ENCODE measurements at regions not wholly inside any gene's neighbourhood (a gene's known extent, or its start where the extent isn't known, plus 50 kb on each side); places are given as distances from the start of the nearest gene placed in this dataset.

GRCh38 chr12:124232654-124232987, 62.3 kb upstream of the RFLNA start:
- Histone ChIP-seq H3K4me3 (ENCODE audit: low read depth, low read length, poor library complexity, severe bottlenecking) (no peak overlapping the region), H3K9me2 (ENCODE audit: low read depth, low read length) (no peaks in the 10 kb centered on the region), H3K4me2 (ENCODE audit: low read length) (no peak overlapping the region), H3K79me2 (ENCODE audit: insufficient read depth, low read length) (no peaks in the 10 kb centered on the region), H3K9ac (ENCODE audit: low read length) (no peak overlapping the region), H2AFZ (ENCODE audit: low read length) (no peak overlapping the region), H3K9me3 (ENCODE audit: low read length) (no peaks in the 10 kb centered on the region), H3K27me3 (ENCODE audit: insufficient read depth, low read length) (0 out of 2 replicates have a peak, but pooled peaks cover 3% of the 10 kb centered on the region), H3K4me1 (ENCODE audit: insufficient read depth, low read length, severe bottlenecking) (no peaks in the 10 kb centered on the region), H4K20me1 (ENCODE audit: insufficient read depth, low read length) (no peaks in the 10 kb centered on the region), H3K36me3 (ENCODE audit: insufficient read depth, low read length) (no peaks in the 10 kb centered on the region), H3K27ac (ENCODE audit: low read depth, low read length, poor library complexity, severe bottlenecking) (no peak overlapping the region), H3F3A (ENCODE audit: insufficient read depth, low read length) (no peaks in the 10 kb centered on the region)
- TF ChIP-seq CTCF (IDR thresholded peaks at IDR 0.05; ENCODE audit: low read length), result no peak
- no peak for TF ChIP-seq EZH2 (IDR thresholded peaks at IDR 0.05; ENCODE audit: borderline replicate concordance, low read length)

- Histone ChIP-seq H3K9me2 (ENCODE audit: low read depth, low read length) (no peaks in the 10 kb centered on the region), H3K4me1 (ENCODE audit: insufficient read depth, low read length, severe bottlenecking) (no peaks in the 10 kb centered on the region), H3F3A (ENCODE audit: insufficient read depth, low read length) (no peaks in the 10 kb centered on the region), H3K36me3 (ENCODE audit: insufficient read depth, low read length) (no peaks in the 10 kb centered on the region), H4K20me1 (ENCODE audit: insufficient read depth, low read length) (no peaks in the 10 kb centered on the region), H2AFZ (ENCODE audit: low read length) (no peak overlapping the region), H3K79me2 (ENCODE audit: insufficient read depth, low read length) (no peaks in the 10 kb centered on the region), H3K4me2 (ENCODE audit: low read length) (no peak overlapping the region), H3K9me3 (ENCODE audit: low read length) (no peaks in the 10 kb centered on the region), H3K4me3 (ENCODE audit: low read depth, low read length, poor library complexity, severe bottlenecking) (no peak overlapping the region), H3K9ac (ENCODE audit: low read length) (no peak overlapping the region), H3K27ac (ENCODE audit: low read depth, low read length, poor library complexity, severe bottlenecking) (no peak overlapping the region), H3K27me3 (ENCODE audit: insufficient read depth, low read length) (no peaks in the 10 kb centered on the region)
- TF ChIP-seq CTCF (IDR thresholded peaks at IDR 0.05; ENCODE audit: low read length), result no peak
- no peak for TF ChIP-seq EZH2 (IDR thresholded peaks at IDR 0.05; ENCODE audit: borderline replicate concordance, low read length)
These were observed 61.7 kb upstream of the RFLNA start for GRCh38 chr12:124233041-124233796.

GRCh38 chr12:124233846-124234640, 60.9 kb upstream of the RFLNA start:
- Histone ChIP-seq H4K20me1 (ENCODE audit: insufficient read depth, low read length) (no peaks in the 10 kb centered on the region), H3K9ac (ENCODE audit: low read length) (no peak overlapping the region), H3K9me2 (ENCODE audit: low read depth, low read length) (no peaks in the 10 kb centered on the region), H3K4me3 (ENCODE audit: low read depth, low read length, poor library complexity, severe bottlenecking) (no peak overlapping the region), H3K79me2 (ENCODE audit: insufficient read depth, low read length) (no peaks in the 10 kb centered on the region), H3K9me3 (ENCODE audit: low read length) (no peaks in the 10 kb centered on the region), H3K36me3 (ENCODE audit: insufficient read depth, low read length) (no peaks in the 10 kb centered on the region), H3F3A (ENCODE audit: insufficient read depth, low read length) (no peaks in the 10 kb centered on the region), H3K27me3 (ENCODE audit: insufficient read depth, low read length) (no peaks in the 10 kb centered on the region), H2AFZ (ENCODE audit: low read length) (no peak overlapping the region), H3K27ac (ENCODE audit: low read depth, low read length, poor library complexity, severe bottlenecking) (no peak overlapping the region), H3K4me1 (ENCODE audit: insufficient read depth, low read length, severe bottlenecking) (no peaks in the 10 kb centered on the region), H3K4me2 (ENCODE audit: low read length) (no peak overlapping the region)
- TF ChIP-seq CTCF (IDR thresholded peaks at IDR 0.05; ENCODE audit: low read length), result no peak
- no peak for TF ChIP-seq EZH2 (IDR thresholded peaks at IDR 0.05; ENCODE audit: borderline replicate concordance, low read length)
